Astrocyte (in vitro differentiated cells and primary cell): ENCODE measurements at regions not wholly inside any gene's neighbourhood (a gene's known extent, or its start where the extent isn't known, plus 50 kb on each side); places are given as distances from the start of the nearest gene placed in this dataset.

Source experiments
- CTCF ChIP-seq: IDR thresholded peaks from 2 replicates; pipeline ENCODE4 v1.5.1; 2011; ENCODE audit warnings: low read depth, mild to moderate bottlenecking, inconsistent platforms, low read length, moderate library complexity; ENCODE audit not compliant: insufficient read depth
- EZH2 ChIP-seq: IDR thresholded peaks from 2 replicates; pipeline ENCODE4 v1.6.1; 2012; ENCODE audit warnings: mild to moderate bottlenecking, low read length, inconsistent platforms; ENCODE audit not compliant: insufficient read depth

GRCh38 chr13:26983543-26984320, 187.9 kb downstream of the USP12 start:
- TF ChIP-seq CTCF (no peak), EZH2 (no peak)
